ENCODE measurements at regions not wholly inside any gene's neighbourhood (a gene's known extent, or its start where the extent isn't known, plus 50 kb on each side); places are given as distances from the start of the nearest gene placed in this dataset.

- intact Hi-C loops (cut with micrococcal nuclease), result no loop called here
- no peaks in the 10 kb centered on the region for H3K36me3 ChIP-seq
- no peak overlapping the region for H3K4me3 ChIP-seq
- peaks cover 9% of the 10 kb centered on the region for H3K4me1 ChIP-seq
- H3K9me3 ChIP-seq (replicated peaks), result peaks cover 2% of the 10 kb centered on the region
- H3K27me3 ChIP-seq (ENCODE audit: low read depth), result no peaks in the 10 kb centered on the region
- DNase-seq, result no peak
- TF ChIP-seq CTCF (IDR thresholded peaks at IDR 0.05; ENCODE audit: borderline replicate concordance), result no peak
- no peak overlapping the region for H3K27ac ChIP-seq (replicated peaks)
Observed at GRCh38 chr19:30320916-30321315, 51.3 kb upstream of the ZNF536 start.

Data from left ventricle myocardium inferior (tissue), 1 donor.